GM18507 (cell line): ENCODE measurements at regions not wholly inside any gene's neighbourhood (a gene's known extent, or its start where the extent isn't known, plus 50 kb on each side); places are given as distances from the start of the nearest gene placed in this dataset.

ENCODE experiments used
- DNase-seq: peaks from one replicate; pipeline ENCODE4 v3.0.0; 2011; ENCODE audit warnings: low read depth; ENCODE audit not compliant: insufficient read length; ENCODE audit errors: extremely low spot score
- FAIRE-seq: peaks from 2 replicates; lab custom pipeline; 2011; peaks lifted over from hg19 to GRCh38; lab: Jason Lieb, UNC

DNA sequence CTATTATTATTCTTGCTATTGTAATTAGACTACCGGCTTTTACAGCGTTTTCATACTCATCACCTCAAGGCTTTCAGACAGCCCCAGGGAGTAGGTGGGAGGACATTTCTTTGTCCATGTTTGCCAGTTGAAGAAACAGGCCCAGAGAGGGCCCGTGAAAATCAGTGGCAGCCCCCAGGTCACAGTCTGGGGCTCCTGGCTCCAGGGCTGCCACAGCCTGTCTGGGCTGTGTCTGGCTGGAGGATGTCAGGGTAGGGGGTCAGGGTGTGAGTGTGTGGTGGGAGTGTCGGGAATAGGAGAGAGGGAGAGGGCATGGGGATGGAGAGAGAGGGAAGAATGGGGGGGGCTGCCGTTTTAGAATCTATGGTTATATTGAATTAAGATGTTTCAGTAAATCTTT is 118.2 kb upstream of the TLE3 start:
- FAIRE-seq: no peak
- no peak for DNase-seq

DNA sequence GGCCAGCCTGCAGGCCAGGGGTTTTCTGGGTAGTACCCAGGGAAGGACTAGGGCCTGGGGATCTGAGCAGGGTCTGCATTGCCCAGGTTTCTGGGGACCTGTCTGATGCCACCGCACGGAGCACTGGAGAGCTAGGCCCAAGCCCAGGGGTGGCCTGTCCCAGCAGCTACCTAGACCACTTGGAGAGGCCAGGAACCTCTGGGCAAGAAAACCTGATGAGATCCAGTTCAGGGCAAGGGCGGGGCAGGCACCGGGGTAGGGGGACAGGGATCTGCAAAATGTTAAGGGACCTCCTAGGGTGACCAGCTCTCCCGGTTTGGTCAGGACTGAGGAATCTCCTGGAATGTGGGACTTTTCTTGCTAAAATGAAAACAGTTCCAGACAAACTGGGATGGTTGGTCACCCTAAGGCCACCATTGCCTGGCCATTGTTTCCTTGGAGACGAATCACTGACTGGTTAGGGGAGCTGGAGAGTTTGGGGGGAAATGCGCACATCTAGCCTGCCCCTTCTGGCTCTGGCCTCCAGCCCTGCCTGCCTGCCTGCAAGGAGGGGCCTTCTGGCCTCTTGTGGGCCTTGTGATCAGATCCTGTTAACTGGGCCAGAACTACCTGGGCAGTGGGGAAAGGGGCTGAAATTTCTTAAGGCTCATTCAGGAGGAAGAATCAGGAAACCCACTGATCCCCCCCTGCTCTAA is 117.4 kb upstream of the TLE3 start:
- FAIRE-seq (no peak), DNase-seq (no peak)

DNA sequence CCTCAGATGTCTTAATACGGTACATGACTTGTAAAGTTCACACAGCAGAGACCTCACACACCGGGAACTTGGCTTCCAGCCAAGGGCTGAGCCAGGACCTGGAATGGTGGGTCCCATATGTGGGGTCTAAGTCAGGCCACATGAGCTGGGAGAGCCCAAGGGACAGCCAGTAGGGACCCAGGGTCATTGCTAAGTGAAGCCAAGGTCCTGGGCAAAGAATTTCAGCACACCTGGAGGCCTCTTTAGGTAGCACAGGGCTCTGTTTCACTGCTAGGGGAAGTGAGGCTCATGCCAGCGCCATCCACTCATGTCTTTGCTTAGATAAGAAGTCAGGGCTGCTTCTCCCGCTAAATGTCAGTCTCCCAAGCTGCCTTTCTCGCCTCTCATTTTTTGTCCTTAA is 116.6 kb upstream of the TLE3 start:
- no peak for FAIRE-seq
- no peak for DNase-seq

DNA sequence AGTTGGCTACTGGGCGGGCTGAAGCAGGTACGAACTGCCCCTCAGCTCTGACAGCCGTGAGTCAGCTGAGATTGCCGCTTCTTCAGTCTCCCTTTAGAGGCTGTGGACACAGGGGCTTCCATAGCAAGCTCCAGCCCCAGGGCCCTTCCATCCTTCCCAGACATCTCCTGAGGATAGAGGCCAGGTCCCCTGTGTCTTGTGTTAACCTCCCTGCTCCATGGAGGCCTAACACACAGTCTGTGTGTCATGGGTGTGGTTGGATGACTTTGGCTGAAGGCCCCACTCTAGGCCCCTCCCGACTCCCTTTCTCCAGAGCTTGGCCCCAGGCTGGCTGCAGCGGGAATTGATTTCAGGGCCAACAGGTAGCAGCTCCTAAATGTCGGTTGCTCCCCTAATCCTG is 116.1 kb upstream of the TLE3 start:
- DNase-seq (no peak), FAIRE-seq (no peak)

DNA sequence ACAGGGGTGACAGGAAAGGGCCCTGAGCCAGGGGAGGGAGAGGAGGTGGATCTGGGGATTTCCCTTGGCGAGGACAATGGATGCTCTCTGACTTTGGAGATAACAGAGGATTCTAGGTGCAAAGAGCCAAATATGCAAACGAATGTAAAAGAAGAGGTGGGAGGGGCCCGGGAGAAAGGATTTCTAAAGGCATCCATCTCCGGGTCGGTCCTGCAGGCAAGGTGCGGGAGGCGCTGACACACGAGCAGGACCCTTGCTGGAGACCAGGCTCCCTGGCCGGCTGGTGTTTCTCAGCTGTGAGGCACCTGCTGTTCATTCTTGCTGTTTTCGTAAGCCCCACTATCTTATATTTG is 115.2 kb upstream of the TLE3 start:
- no peak for FAIRE-seq

DNA sequence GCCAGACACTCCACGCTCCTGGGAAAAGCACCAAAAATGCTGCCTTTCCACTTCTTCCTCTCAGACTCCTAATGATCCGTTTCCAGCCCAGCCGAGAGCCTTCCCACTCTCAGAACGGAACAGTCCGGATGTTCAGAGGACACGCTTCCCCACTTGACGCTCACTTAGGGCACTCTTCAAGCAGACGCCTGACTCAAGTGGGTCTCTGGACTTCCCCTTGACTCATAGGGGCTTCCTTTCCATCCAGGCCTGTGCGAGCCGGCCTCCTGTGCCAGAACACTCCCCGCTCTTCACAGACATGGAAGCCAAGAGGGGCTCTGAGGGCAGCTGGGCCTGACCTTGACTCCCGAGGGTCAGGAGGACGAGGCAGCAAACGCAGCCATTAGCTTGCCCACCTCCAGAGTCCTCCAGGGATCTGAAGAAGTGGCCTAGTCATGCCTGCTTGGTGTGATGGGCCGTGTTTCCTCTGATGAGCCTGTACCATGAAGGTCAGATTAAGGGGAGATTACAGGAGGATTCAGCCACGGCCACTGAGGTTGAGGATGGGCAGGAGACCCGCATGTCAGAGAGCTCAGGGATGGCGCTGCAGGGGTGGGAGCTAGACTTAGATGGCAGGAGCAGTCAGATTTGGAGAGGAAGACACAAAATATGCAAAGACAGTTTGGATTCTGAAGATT is 114.7 kb upstream of the TLE3 start:
- no peak for DNase-seq
- no peak for FAIRE-seq

More for the DNA sequence above, 115.2 kb upstream of the TLE3 start:
- no peak for DNase-seq

DNA sequence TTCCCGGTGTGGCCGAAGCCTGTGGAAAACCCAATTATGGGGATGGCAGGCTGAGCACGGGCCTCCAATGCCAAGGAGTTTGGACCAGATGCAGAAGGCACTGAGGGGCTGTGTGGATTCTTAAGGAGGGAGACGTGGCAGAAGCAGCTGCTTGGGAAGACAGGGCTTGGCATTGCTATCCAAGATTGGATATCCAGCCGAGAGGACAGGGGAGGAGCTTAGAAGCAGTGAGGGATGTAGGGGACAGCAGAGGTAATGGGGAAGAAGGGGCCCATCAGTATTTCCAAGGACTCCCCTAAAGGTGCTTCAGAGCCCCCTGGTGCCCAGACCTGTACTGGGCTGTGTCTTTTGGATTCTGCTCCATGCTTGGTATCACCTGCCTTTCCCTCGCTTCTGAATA is 112.8 kb upstream of the TLE3 start:
- no peak for DNase-seq

DNA sequence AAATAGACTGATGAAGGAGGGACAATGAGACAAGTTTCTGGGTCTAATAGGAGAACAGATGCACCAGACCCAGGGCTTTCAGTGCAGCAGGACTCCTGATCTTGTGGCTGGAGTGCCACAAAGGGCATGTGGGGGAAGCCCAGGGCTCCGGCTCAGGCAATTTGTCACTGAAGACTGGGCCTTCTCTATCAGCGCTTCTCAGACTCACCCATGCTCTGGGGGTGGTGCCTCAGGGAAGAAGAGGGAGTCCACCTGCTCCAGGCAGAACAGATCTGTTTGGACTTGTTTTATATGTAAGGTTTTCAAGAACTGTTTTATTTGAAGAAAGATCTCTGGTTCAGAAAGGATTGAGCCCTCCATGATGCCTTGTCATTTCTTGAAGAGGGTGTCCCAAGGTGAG is 112.4 kb upstream of the TLE3 start:
- DNase-seq: no peak
- FAIRE-seq: no peak

More for the DNA sequence above, 112.8 kb upstream of the TLE3 start:
- FAIRE-seq: no peak

DNA sequence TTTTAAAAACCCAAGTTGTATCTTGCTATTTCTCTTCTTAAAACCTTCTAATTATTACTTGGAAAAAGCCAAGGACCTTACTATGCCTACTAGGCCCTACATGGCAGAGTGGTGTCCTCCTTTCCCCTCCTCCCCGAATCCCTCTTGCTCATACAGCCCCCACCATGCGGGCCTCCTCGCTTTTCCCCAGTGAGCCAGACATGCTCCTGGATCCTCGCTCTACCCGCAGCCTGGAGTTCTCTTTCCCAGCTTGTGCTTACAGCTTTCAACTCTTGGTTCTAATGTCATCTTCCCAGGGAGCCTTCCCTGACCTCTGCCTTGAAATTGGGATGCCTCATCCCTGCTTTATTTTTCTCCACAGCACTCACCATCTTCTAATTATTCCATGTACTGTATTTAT is 111.8 kb upstream of the TLE3 start:
- no peak for DNase-seq
- FAIRE-seq: no peak

DNA sequence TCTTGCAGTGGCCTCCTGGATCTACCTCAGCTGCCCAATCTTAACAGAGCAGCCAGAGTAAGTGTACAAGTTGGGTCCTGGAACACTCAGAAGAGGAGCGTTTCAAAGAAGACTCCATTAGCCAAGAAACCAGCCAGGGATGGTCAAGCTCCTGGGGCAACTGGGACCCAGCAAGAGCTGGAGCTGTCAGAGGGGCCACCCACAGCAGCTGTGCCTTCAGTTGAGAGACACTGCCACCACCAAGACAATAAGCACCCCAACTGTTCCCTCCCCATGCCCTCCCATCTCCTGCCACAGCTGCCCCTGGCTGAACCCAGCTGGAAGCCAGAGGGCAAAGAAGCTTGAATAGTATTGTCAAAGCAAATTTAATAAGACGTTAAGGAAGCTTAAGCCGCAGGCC is 110.6 kb upstream of the TLE3 start:
- FAIRE-seq: no peak
- no peak for DNase-seq

DNA sequence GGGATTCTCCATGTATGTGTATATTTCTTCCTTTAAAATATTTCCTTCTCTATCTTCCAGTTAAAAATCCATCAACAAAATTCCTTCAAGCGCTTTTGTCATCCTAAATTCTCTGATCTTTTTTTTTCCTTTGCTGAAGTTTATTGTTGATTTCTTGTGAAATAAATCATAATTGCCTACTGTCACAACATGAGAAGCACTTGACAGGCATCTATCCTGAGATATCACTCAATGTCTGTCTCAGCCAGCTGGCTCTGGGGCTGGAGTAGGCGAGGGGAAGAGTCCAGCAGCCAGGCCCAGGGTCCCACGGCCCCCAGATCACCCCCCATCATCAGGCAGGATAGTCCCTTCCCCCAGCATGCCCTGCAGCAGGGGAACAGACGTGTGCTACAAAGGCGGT is 109.0 kb upstream of the TLE3 start:
- DNase-seq (no peak), FAIRE-seq (no peak)

DNA sequence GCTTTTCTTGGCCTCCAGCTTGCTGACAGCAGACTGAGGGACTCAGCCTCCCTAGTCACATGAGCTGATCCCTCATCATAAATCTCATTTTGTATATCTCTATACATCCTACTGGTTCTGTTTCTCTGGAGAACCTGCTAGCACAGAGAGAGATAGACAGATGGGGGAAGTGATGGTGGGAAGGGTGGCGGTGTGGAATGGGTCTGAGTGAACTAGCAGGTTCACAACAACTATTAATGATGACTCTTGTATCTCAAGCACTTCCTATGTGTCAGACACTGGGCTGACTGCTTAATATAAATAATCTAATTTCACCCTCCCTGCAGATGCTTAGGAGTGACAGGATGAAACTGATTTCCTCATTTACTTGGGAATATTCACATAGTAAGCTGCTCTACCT is 106.9 kb upstream of the TLE3 start:
- no peak for FAIRE-seq
- DNase-seq: no peak

DNA sequence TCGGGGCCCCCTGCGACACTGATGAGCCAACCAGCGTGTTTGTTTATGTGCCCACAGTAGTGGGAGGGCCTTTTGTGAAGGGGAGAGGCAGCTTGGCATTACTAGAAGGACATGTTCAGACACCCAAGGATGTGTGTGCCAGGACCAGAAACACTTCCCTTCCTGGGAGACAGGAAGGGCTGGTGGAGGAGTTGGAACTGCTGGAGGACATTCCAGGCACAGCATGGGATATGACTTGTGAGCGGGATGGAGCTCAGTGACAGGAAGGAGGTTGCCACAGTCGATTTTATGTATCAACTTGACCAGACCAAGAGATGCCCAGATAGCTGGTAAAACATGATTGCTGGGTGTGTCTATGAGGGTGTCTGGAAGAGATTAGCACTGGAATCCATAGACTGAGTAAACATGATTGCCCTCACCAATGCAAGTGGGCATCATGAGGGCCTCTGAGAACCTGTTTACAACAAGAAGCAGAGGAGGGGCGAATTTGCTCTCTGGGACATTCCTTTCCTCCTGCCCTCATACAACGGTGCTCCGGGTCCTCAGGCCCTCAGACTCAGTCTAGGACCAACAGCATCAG is 106.4 kb upstream of the TLE3 start:
- FAIRE-seq (no peak), DNase-seq (no peak)

DNA sequence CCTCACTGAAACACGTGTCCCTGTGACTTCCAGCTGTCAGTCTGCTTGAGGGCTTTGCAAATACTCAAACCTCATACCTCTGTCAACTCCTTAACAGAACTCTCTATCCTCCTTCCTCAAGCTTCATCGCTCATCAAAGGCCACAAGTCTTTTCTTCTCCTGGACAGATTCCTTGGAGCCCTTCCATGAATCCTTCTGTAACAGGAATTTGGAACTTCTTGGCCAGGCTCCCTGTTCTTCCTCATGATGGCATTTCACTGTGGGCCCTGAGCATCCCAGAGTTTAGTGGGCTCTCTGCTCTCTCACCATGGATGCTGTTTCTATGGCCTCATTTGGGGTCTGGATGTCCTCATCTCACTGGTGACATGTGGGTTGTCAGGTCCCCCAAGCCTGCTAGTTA is 105.0 kb upstream of the TLE3 start:
- no peak for FAIRE-seq
- DNase-seq: no peak

DNA sequence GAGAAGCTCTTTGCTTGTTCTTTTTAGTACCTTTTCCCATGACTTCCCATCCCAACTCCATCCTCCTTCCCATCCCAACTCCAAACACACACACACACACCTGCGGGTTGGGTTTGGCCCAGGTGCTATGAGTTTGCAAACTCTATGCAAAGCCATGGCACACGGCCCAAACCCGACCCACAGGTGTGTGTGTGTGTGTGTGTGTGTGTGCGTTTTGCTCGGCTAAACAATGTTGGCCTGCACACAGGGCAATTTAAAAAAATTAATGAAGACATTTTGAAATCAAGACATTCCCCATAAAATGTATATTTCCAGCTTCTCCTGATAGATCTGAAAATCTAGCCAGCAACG is 103.7 kb upstream of the TLE3 start:
- DNase-seq (no peak), FAIRE-seq (no peak)

DNA sequence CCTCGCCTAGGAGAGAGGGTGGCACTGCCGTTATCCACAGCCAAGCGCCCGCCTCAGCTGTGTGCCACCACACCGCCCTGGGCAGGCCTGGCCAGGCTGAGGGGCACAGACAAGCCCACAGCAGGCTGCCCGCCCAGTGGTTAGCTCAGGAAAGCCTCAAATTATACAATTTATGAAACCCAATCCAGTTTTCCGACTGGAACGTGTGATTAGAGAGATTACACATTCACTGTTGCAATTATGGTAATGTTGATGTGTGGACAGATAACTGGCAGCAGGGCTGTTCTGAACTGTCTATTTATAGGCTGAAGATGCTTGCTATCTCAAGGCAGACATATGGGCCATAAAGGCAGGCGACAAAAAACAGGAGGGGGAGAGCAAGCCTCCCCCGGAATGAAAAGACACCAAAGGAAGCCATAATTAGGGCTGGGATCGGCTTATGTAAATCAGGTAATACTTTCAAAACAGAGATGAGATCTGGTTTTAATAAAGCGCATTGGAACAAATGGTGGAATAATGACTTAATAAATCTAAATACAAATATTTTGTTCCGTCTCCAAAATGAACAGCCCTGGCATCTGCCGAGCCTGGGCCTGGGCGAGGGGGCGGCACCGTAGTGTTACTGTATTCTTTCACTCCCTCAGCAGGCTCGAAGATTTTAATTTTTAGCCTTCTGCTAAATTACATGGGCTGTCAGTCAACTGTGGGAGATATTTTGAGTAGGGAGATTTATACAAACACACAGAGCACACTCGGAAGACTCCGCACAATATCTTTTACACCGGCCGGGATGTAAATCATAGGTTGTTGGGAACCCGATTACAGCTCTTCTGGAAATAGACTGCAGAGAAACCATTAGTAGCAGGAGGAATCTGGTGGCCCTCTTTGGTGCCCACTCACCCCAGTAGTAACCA is 103.1 kb upstream of the TLE3 start:
- DNase-seq: no peak
- no peak for FAIRE-seq

DNA sequence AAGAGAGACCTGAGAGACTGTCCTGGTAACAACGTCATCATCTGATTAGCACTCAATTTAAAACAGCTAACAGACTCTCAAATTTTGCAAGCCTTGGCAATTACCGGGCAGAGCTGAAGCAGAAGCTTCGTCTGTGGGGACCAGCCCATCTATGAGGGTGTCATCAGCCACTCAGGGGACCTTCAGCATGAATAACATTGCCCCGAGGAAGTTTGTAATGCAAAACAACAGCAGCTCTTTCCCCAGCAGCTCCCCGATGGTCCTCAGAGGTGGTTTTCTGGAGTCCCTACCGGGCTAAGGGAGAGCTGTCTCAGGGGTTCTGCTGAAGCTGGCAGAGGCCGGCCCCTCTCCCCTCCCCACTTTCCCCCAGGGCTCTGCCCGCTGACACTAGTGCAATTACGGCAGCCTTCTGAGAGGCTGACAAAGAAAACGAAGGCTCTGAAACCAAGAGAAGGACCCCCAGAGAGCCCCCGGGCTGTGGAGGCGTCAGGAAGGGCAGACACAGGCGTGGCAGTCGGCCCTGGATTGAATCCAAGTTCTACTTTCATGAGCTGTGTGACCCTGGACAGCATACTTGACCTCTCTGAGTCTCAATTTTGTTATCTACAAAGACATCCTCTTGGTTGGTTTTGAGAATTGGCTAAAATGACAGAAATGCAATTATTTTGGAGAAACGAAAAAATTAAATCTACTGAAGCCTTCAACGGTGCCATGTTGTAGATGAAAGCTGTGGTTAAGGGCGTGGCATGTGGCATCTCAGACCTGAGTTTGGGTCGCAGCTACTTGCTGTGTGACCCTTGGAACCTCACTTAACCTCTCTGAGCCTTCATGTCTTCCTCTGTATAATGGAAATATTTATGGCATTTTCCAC is 102.1 kb upstream of the TLE3 start:
- DNase-seq (no peak), FAIRE-seq (no peak)

DNA sequence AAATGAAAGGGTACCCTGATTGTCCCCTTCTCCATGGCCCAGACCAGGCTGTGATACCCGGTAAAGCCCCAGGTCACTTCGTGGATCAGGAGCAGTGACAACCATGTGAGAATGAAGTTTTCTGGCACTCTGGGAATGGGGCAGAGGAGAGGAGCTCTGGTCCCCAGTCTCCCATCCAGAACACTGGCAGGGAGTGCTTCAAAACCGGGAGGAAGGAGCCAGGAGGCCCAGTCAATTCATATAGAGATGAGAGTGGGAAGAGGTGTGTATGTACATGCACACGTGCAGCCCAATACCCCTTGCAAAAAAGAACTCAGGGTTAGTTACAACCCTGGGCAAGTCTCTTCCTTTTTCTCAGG is 101.4 kb upstream of the TLE3 start:
- DNase-seq (no peak), FAIRE-seq (no peak)

DNA sequence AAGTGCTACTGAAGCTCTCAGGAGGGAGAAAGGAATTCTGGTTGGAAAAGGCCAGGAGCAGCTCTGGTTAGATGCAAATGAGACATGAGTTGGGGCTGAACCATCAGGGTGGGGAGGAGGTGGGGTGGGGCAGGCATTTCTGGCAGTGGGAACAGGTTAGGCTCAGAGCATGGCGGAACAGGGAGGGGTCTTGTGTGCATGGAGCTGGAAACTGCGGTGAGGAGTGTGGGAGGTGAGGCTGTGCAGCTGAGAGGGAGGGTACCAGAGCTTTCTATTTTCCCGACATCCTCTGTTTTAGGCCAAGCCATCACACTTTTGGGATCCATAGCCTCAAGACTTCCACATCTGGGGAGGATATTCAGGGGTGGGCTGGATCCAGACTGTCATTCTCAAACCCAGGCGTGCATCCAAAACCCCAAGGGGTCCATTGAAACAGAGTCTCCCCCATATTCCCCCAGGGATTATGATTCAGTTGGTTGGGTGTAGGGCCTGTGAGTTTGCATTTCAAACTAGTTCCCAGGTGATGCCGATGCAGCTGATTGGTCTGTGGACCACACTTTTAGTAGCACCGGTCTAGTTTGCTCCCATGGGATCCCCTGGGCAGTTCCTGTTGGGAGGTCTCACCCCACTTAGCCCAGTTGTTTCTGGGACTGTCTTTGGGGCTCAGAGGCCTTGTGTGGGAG is 100.9 kb upstream of the TLE3 start:
- peak; percentile 35 for FAIRE-seq

More for the DNA sequence above, 100.9 kb upstream of the TLE3 start:
- no peak for DNase-seq
